ENCODE measurements at regions not wholly inside any gene's neighbourhood (a gene's known extent, or its start where the extent isn't known, plus 50 kb on each side); places are given as distances from the start of the nearest gene placed in this dataset.

GRCh38 chr14:65267856-65268255 lies 144.7 kb upstream of the FUT8 start:
- TF ChIP-seq CTCF (IDR thresholded peaks at IDR 0.05) (no peak), POLR2A (IDR thresholded peaks at IDR 0.05) (no peak)
